ENCODE measurements at regions not wholly inside any gene's neighbourhood (a gene's known extent, or its start where the extent isn't known, plus 50 kb on each side); places are given as distances from the start of the nearest gene placed in this dataset.

GRCh38 chr1:198955085-198955484, 316.2 kb downstream of the PTPRC start:
- no peak overlapping the region for H3K27ac ChIP-seq (ENCODE audit: low read length)
- DNase-seq (no peak), ATAC-seq (ENCODE audit: insufficient read depth, low read depth) (no peak)
- H4K20me1 ChIP-seq (ENCODE audit: insufficient read depth, low read length), result no peaks in the 10 kb centered on the region
- peaks cover 6% of the 10 kb centered on the region for H3K9me3 ChIP-seq (ENCODE audit: insufficient read depth, low read length, severe bottlenecking)
- TF ChIP-seq CTCF (IDR thresholded peaks at IDR 0.05; ENCODE audit: borderline replicate concordance, extremely low read depth, low read length, poor library complexity, severe bottlenecking) (no peak), EZH2 (IDR thresholded peaks at IDR 0.05; ENCODE audit: borderline replicate concordance, low read depth, low read length, severe bottlenecking) (no peak)
- H3K4me1 ChIP-seq (ENCODE audit: insufficient read depth, low read length), result peaks cover 52% of the 10 kb centered on the region
- no peaks in the 10 kb centered on the region for H3K27me3 ChIP-seq (ENCODE audit: insufficient read depth, low read length, poor library complexity)
- H3K79me2 ChIP-seq (ENCODE audit: insufficient read depth, low read length), result peaks cover 96% of the 10 kb centered on the region
- no peak overlapping the region for H2AFZ ChIP-seq (ENCODE audit: low read depth, low read length)
- H3K9ac ChIP-seq (ENCODE audit: low read depth, low read length), result no peak overlapping the region
- H3K36me3 ChIP-seq (ENCODE audit: insufficient read depth, low read length), result peaks cover 7% of the 10 kb centered on the region
- no peak overlapping the region for H3K4me2 ChIP-seq (ENCODE audit: insufficient read depth, low read length)
- H3K4me3 ChIP-seq (ENCODE audit: low read depth in 1 of 2, low read length in 2 of 2), result no peak overlapping the region

GRCh38 chr1:198957044-198957443, 318.2 kb downstream of the PTPRC start:
- Histone ChIP-seq H3K36me3 (ENCODE audit: insufficient read depth, low read length) (no peaks in the 10 kb centered on the region), H3K27ac (ENCODE audit: low read length) (no peak overlapping the region), H3K79me2 (ENCODE audit: insufficient read depth, low read length) (peaks cover 94% of the 10 kb centered on the region), H2AFZ (ENCODE audit: low read depth, low read length) (no peak overlapping the region), H3K9ac (ENCODE audit: low read depth, low read length) (no peak overlapping the region), H3K4me1 (ENCODE audit: insufficient read depth, low read length) (peaks cover 64% of the 10 kb centered on the region), H4K20me1 (ENCODE audit: insufficient read depth, low read length) (no peaks in the 10 kb centered on the region), H3K4me3 (ENCODE audit: low read depth in 1 of 2, low read length in 2 of 2) (no peak overlapping the region), H3K4me2 (ENCODE audit: insufficient read depth, low read length) (no peak overlapping the region), H3K27me3 (ENCODE audit: insufficient read depth, low read length, poor library complexity) (no peaks in the 10 kb centered on the region), H3K9me3 (ENCODE audit: insufficient read depth, low read length, severe bottlenecking) (peaks cover 6% of the 10 kb centered on the region)
- DNase-seq, result no peak
- no peak for ATAC-seq (ENCODE audit: insufficient read depth, low read depth)
- TF ChIP-seq CTCF (IDR thresholded peaks at IDR 0.05; ENCODE audit: borderline replicate concordance, extremely low read depth, low read length, poor library complexity, severe bottlenecking) (no peak), EZH2 (IDR thresholded peaks at IDR 0.05; ENCODE audit: borderline replicate concordance, low read depth, low read length, severe bottlenecking) (no peak)

- H3K27ac ChIP-seq (ENCODE audit: low read length), result peak overlapping the region; percentile 85
- H3K9ac ChIP-seq (ENCODE audit: low read depth, low read length), result peak overlapping the region; percentile 33
- ATAC-seq (ENCODE audit: insufficient read depth, low read depth) (peak; percentile 86), DNase-seq (peak; percentile 54)
- H3K9me3 ChIP-seq (ENCODE audit: insufficient read depth, low read length, severe bottlenecking), result peaks cover 6% of the 10 kb centered on the region
- H3K4me1 ChIP-seq (ENCODE audit: insufficient read depth, low read length), result peaks cover 76% of the 10 kb centered on the region
- TF ChIP-seq EZH2 (IDR thresholded peaks at IDR 0.05; ENCODE audit: borderline replicate concordance, low read depth, low read length, severe bottlenecking), result no peak
- TF ChIP-seq CTCF (IDR thresholded peaks at IDR 0.05; ENCODE audit: borderline replicate concordance, extremely low read depth, low read length, poor library complexity, severe bottlenecking), result no peak
- H3K4me2 ChIP-seq (ENCODE audit: insufficient read depth, low read length), result peak overlapping the region; percentile 56
- H3K79me2 ChIP-seq (ENCODE audit: insufficient read depth, low read length), result peaks cover 92% of the 10 kb centered on the region
- H3K4me3 ChIP-seq (ENCODE audit: low read depth in 1 of 2, low read length in 2 of 2), result peak overlapping the region in 1 of 2 experiments; percentile 35; a peak in 2 of 4 replicates
- H2AFZ ChIP-seq (ENCODE audit: low read depth, low read length), result no peak overlapping the region; the same call in 1 of the 2 replicates
- H3K27me3 ChIP-seq (ENCODE audit: insufficient read depth, low read length, poor library complexity), result no peaks in the 10 kb centered on the region
- H4K20me1 ChIP-seq (ENCODE audit: insufficient read depth, low read length), result no peaks in the 10 kb centered on the region
- no peaks in the 10 kb centered on the region for H3K36me3 ChIP-seq (ENCODE audit: insufficient read depth, low read length)
These were observed 320.2 kb downstream of the PTPRC start for GRCh38 chr1:198959032-198959431.

All from DND-41 (cell line).